ENCODE measurements at regions not wholly inside any gene's neighbourhood (a gene's known extent, or its start where the extent isn't known, plus 50 kb on each side); places are given as distances from the start of the nearest gene placed in this dataset.

DNA sequence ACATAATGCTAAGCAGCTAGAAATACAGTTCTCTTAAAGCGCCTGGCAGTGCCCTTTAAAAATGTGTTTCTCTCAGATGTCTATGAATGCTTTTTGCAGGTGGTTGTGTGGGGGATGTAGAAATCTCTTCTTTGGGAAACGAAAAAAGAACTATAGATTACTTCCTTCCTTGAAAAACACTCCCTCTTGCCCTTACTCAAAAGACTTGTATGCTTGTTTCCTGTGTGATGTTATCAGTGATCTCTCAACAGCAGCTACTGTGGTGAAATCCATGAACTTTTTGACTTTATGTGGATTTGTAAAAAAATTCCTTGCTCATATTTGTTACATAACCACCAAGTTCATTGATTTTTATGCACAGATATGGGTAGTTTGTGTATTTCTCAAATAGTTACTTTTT is 916.5 kb downstream of the QKI start:
- TF ChIP-seq EP300 (conservative IDR thresholded peaks at IDR 0.05; ENCODE audit: poor library complexity, severe bottlenecking), result no peak
- TF ChIP-seq, protein P1, sequence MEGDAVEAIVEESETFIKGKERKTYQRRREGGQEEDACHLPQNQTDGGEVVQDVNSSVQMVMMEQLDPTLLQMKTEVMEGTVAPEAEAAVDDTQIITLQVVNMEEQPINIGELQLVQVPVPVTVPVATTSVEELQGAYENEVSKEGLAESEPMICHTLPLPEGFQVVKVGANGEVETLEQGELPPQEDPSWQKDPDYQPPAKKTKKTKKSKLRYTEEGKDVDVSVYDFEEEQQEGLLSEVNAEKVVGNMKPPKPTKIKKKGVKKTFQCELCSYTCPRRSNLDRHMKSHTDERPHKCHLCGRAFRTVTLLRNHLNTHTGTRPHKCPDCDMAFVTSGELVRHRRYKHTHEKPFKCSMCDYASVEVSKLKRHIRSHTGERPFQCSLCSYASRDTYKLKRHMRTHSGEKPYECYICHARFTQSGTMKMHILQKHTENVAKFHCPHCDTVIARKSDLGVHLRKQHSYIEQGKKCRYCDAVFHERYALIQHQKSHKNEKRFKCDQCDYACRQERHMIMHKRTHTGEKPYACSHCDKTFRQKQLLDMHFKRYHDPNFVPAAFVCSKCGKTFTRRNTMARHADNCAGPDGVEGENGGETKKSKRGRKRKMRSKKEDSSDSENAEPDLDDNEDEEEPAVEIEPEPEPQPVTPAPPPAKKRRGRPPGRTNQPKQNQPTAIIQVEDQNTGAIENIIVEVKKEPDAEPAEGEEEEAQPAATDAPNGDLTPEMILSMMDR (IDR thresholded peaks at IDR 0.05; ENCODE audit: poor library complexity, severe bottlenecking), result no peak

Data from neural cell (in vitro differentiated cells).